Mesenchymal stem cell (in vitro differentiated cells and primary cell): ENCODE measurements at regions not wholly inside any gene's neighbourhood (a gene's known extent, or its start where the extent isn't known, plus 50 kb on each side); places are given as distances from the start of the nearest gene placed in this dataset.

Experiments used
- DNase-seq: peaks from one replicate; pipeline ENCODE4 v3.0.0-alpha.2; 2013
- H2AFZ ChIP-seq: one replicate; pipeline ENCODE4 v1.6.1; 2013; ENCODE audit warnings: low read depth, mild to moderate bottlenecking, control low read depth, inconsistent platforms, low read length, moderate library complexity
- H2AK5ac ChIP-seq: 2 replicates; pipeline ENCODE4 v1.6.1; 2013; ENCODE audit warnings: low read length, moderate library complexity, mild to moderate bottlenecking, inconsistent platforms; ENCODE audit not compliant: severe bottlenecking
- H2BK120ac ChIP-seq: one replicate; pipeline ENCODE4 v1.6.1; 2013; ENCODE audit warnings: low read depth, mild to moderate bottlenecking, inconsistent platforms, low read length, moderate library complexity
- H2BK12ac ChIP-seq, 2 experiments: one replicate each; pipeline ENCODE4 v1.6.1; 2013; ENCODE audit warnings: inconsistent platforms in 2 of 2, low read length in 2 of 2, mild to moderate bottlenecking in 2 of 2, moderate library complexity in 2 of 2, control low read depth in 1 of 2
- H2BK15ac ChIP-seq: one replicate; pipeline ENCODE4 v1.6.1; 2013; ENCODE audit warnings: mild to moderate bottlenecking, low read depth, inconsistent platforms; ENCODE audit not compliant: poor library complexity, severe bottlenecking
- H2BK5ac ChIP-seq: 2 replicates; pipeline ENCODE4 v1.6.1; 2013; ENCODE audit warnings: low read depth, mild to moderate bottlenecking, low read length, control low read depth, inconsistent platforms; ENCODE audit not compliant: poor library complexity, severe bottlenecking
- H3K14ac ChIP-seq, 2 experiments: one replicate each; pipeline ENCODE4 v1.6.1; 2013; ENCODE audit warnings: inconsistent platforms in 2 of 2, low read length in 2 of 2, control low read depth in 1 of 2, mild to moderate bottlenecking in 1 of 2, moderate library complexity in 1 of 2
- H3K18ac ChIP-seq, 2 experiments: one replicate each; pipeline ENCODE4 v1.6.1; 2013; ENCODE audit warnings: inconsistent platforms in 2 of 2, low read length in 2 of 2, control low read depth in 1 of 2, low read depth in 1 of 2, mild to moderate bottlenecking in 1 of 2
- H3K23ac ChIP-seq, 2 experiments: one replicate each; pipeline ENCODE4 v1.6.1; 2013; ENCODE audit warnings: inconsistent platforms in 2 of 2, low read length in 2 of 2, mild to moderate bottlenecking in 2 of 2, moderate library complexity in 2 of 2, control low read depth in 1 of 2
- H3K27ac ChIP-seq: 2 replicates; pipeline ENCODE4 v1.5.1; 2013; ENCODE audit warnings: mild to moderate bottlenecking, moderate library complexity, low read length, control low read depth, inconsistent platforms; ENCODE audit not compliant: poor library complexity, severe bottlenecking
- H3K27me3 ChIP-seq, 2 experiments: 2 replicates each; pipeline versions ENCODE4 v1.6.1 to v1.7.0; 2013; ENCODE audit warnings: low read length in 2 of 2, mild to moderate bottlenecking in 2 of 2, moderate library complexity in 2 of 2, control low read depth in 1 of 2, inconsistent platforms in 1 of 2; ENCODE audit not compliant: control insufficient read depth in 1 of 2, insufficient read depth in 1 of 2
- H3K36me3 ChIP-seq, 2 experiments: 2 replicates each; pipeline versions ENCODE4 v1.6.1 to v1.7.0; 2013; ENCODE audit warnings: low read length in 2 of 2, control low read depth in 1 of 2, inconsistent platforms in 1 of 2, low read depth in 1 of 2, mild to moderate bottlenecking in 1 of 2; ENCODE audit not compliant: insufficient read depth in 2 of 2, control insufficient read depth in 1 of 2
- H3K4ac ChIP-seq, 2 experiments: one replicate each; pipeline ENCODE4 v1.6.1; 2013; ENCODE audit warnings: inconsistent platforms in 2 of 2, low read length in 2 of 2, mild to moderate bottlenecking in 2 of 2, moderate library complexity in 2 of 2, control low read depth in 1 of 2, low read depth in 1 of 2
- H3K4me1 ChIP-seq: 2 replicates; pipeline ENCODE4 v1.6.1; 2013; ENCODE audit warnings: low read depth, low read length, control low read depth; ENCODE audit not compliant: control insufficient read depth, insufficient read depth
- H3K4me2 ChIP-seq: 2 replicates; pipeline ENCODE4 v1.6.1; 2013; ENCODE audit warnings: low read length, mild to moderate bottlenecking, inconsistent platforms; ENCODE audit not compliant: poor library complexity, severe bottlenecking
- H3K4me3 ChIP-seq, 2 experiments: 2 replicates each; pipeline versions ENCODE4 v1.5.1 to v1.7.0; 2013; ENCODE audit warnings: low read length in 2 of 2, mild to moderate bottlenecking in 2 of 2, control low read depth in 1 of 2, low read depth in 1 of 2; ENCODE audit not compliant: insufficient read depth in 1 of 2
- H3K79me1 ChIP-seq: replicated peaks from 2 replicates; pipeline ENCODE4 v1.6.1; 2013; ENCODE audit warnings: mild to moderate bottlenecking, control low read depth, low read length, inconsistent platforms; ENCODE audit not compliant: poor library complexity, severe bottlenecking
- H3K9ac ChIP-seq: 2 replicates; pipeline ENCODE4 v1.7.0; 2013; ENCODE audit warnings: mild to moderate bottlenecking, low read length, moderate library complexity
- H3K9me3 ChIP-seq: 2 replicates; pipeline ENCODE4 v1.7.0; 2013; ENCODE audit warnings: mild to moderate bottlenecking, low read length; ENCODE audit not compliant: control insufficient read depth
- H4K8ac ChIP-seq: one replicate; pipeline ENCODE4 v1.6.1; 2013; ENCODE audit warnings: inconsistent platforms, mild to moderate bottlenecking, low read length, moderate library complexity
- H4K91ac ChIP-seq: one replicate; pipeline ENCODE4 v1.6.1; 2013; ENCODE audit warnings: mild to moderate bottlenecking, low read length, inconsistent platforms
- WGBS: methylation state at CpG from one replicate; pipeline ENCODE4 v1.1.7; 2013; ENCODE audit warnings: mixed read lengths; 5-methylcytosine and 5-hydroxymethylcytosine counted together

DNA sequence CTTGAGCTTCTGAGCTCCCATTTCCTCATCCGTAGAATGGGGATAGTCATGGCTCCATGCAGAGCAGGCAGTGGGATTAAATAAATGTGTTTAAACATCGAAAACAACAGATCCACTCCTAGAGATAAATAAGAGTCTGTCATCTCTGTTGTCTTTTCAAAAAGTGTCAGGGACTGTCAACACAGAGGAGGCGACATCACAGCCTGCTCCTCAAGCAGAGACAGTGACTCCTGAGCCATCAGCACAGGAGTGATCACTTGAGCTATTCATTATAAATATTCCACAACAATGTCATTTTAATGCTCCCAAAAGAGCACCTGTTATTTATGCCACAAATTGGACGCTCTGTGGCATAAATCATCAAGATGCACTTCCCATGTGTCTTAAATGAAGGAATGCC, 605.6 kb upstream of the CDH5 start:
- WGBS, result 60% methylated on average over 4 of the region's 4 CpGs
- no peak overlapping the region for H3K4me2 ChIP-seq
- no peak overlapping the region for H2BK120ac ChIP-seq
- H2AK5ac ChIP-seq, result no peak overlapping the region
- H2BK5ac ChIP-seq, result no peak overlapping the region
- no peaks in the 10 kb centered on the region for H3K9me3 ChIP-seq
- no peak for DNase-seq
- H3K9ac ChIP-seq, result no peak overlapping the region
- no peak overlapping the region for H3K23ac ChIP-seq
- H3K36me3 ChIP-seq, result no peaks in the 10 kb centered on the region
- H3K4ac ChIP-seq, result no peak overlapping the region
- H3K27ac ChIP-seq, result no peak overlapping the region
- H3K4me1 ChIP-seq, result no peaks in the 10 kb centered on the region
- H3K14ac ChIP-seq, result no peak overlapping the region
- H3K18ac ChIP-seq, result no peak overlapping the region
- H3K79me1 ChIP-seq, result no peaks in the 10 kb centered on the region
- H2BK12ac ChIP-seq, result no peak overlapping the region
- H4K8ac ChIP-seq, result no peak overlapping the region
- no peak overlapping the region for H4K91ac ChIP-seq
- H3K27me3 ChIP-seq, result no peaks in the 10 kb centered on the region
- H2AFZ ChIP-seq, result no peak overlapping the region
- no peak overlapping the region for H2BK15ac ChIP-seq
- no peak overlapping the region for H3K4me3 ChIP-seq

DNA sequence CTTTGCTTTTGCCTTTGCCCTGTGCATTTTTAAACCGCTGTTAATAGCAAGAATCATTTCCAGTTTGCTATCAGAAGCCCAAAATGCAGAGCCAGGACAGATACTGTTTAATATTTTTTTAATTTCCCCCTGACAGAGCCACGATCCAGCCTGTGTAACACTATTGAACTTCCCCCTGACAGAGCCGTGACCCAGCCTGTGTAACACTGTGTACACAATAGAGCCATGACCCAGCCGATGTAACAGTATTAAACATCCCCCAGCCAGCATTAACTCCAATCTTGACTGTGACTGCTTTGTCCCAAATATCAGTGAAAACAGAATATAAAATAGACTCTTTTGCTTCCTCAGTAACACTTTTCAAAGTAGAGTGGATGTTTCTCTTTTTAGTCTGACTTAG, 607.9 kb upstream of the CDH5 start:
- Histone ChIP-seq H2BK120ac (no peak overlapping the region), H3K9me3 (no peaks in the 10 kb centered on the region), H3K36me3 (no peaks in the 10 kb centered on the region), H3K4me1 (no peaks in the 10 kb centered on the region), H4K8ac (no peak overlapping the region), H3K27me3 (no peaks in the 10 kb centered on the region), H3K79me1 (no peaks in the 10 kb centered on the region), H2BK5ac (no peak overlapping the region), H2AFZ (no peak overlapping the region), H4K91ac (no peak overlapping the region), H3K23ac (no peak overlapping the region), H3K4me3 (no peak overlapping the region), H2AK5ac (no peak overlapping the region), H3K4ac (no peak overlapping the region), H3K18ac (no peak overlapping the region), H3K27ac (no peak overlapping the region), H3K9ac (no peak overlapping the region), H2BK12ac (no peak overlapping the region), H3K4me2 (no peak overlapping the region), H2BK15ac (no peak overlapping the region), H3K14ac (no peak overlapping the region)
- no peak for DNase-seq
- WGBS, result 89% methylated on average over 4 of the region's 4 CpGs

DNA sequence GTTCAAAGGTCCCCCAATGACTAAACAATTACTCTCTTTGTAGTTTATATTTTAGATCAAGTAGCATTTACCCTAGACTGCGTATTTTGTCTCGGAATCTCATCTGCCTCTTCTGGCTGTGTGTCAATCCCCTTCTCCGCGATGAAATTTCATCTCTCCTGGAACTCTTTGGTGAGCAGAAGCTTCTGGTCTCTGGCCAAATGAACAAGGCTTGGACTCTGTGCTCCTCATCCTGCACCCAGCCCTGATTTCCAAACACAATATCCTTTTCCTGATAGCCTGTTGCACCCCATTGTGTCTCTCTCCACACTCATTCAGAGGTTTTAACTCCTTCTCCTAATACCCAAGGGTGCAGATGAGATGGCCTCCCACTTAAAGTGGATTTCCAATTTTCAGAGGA, 609.4 kb upstream of the CDH5 start:
- H3K36me3 ChIP-seq, result no peaks in the 10 kb centered on the region
- 71% methylated on average over 4 of the region's 4 CpGs for WGBS

DNA sequence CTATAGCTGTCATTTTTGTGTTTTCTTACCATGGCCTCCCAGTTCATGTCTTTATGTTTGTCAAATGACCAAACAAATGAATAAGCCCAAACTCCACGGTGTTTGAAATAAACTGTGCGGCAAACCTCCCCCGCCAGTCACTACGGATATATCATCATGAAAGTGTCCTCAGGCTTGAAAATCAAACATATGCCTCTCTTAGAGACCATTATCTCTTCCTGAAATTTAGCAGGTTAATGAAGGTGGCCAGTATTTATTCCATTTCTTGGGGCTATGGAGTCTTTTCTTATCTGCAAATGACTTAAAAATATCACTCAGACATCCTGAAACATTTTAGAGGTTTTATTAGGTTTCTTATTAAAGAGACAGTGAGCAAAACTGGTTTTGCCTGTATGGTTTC, 610.3 kb upstream of the CDH5 start:
- Histone ChIP-seq H4K91ac (no peak overlapping the region), H2BK12ac (no peak overlapping the region), H3K4me1 (no peaks in the 10 kb centered on the region), H3K79me1 (no peaks in the 10 kb centered on the region), H3K18ac (no peak overlapping the region), H2BK120ac (no peak overlapping the region), H3K27me3 (peaks cover 0 to 15% of the 10 kb centered on the region in 2 experiments), H2BK5ac (no peak overlapping the region), H3K4me2 (no peak overlapping the region), H3K4ac (no peak overlapping the region), H3K9ac (no peak overlapping the region), H2BK15ac (no peak overlapping the region), H3K14ac (no peak overlapping the region), H3K23ac (no peak overlapping the region), H3K36me3 (no peaks in the 10 kb centered on the region), H3K4me3 (no peak overlapping the region), H3K27ac (no peak overlapping the region), H4K8ac (no peak overlapping the region), H2AFZ (no peak overlapping the region), H3K9me3 (no peaks in the 10 kb centered on the region), H2AK5ac (no peak overlapping the region)
- no peak for DNase-seq
- WGBS, result 67% methylated on average over 4 of the region's 4 CpGs

More for the DNA sequence above, 609.4 kb upstream of the CDH5 start:
- H3K4ac ChIP-seq, result no peak overlapping the region
- H2BK120ac ChIP-seq, result no peak overlapping the region
- no peak overlapping the region for H3K27ac ChIP-seq
- peaks cover 0 to 10% of the 10 kb centered on the region in 2 experiments for H3K27me3 ChIP-seq
- no peaks in the 10 kb centered on the region for H3K9me3 ChIP-seq
- no peak overlapping the region for H3K4me2 ChIP-seq
- no peak overlapping the region for H2AFZ ChIP-seq
- DNase-seq, result no peak
- H3K4me1 ChIP-seq, result no peaks in the 10 kb centered on the region
- H2AK5ac ChIP-seq, result no peak overlapping the region
- no peak overlapping the region for H3K4me3 ChIP-seq
- H3K79me1 ChIP-seq, result no peaks in the 10 kb centered on the region
- H3K14ac ChIP-seq, result no peak overlapping the region
- no peak overlapping the region for H2BK15ac ChIP-seq
- no peak overlapping the region for H3K18ac ChIP-seq
- H3K23ac ChIP-seq, result no peak overlapping the region
- H3K9ac ChIP-seq, result no peak overlapping the region
- H2BK5ac ChIP-seq, result no peak overlapping the region
- H4K91ac ChIP-seq, result no peak overlapping the region
- no peak overlapping the region for H4K8ac ChIP-seq
- no peak overlapping the region for H2BK12ac ChIP-seq
